SK-N-SH (cell line): ENCODE measurements at regions not wholly inside any gene's neighbourhood (a gene's known extent, or its start where the extent isn't known, plus 50 kb on each side); places are given as distances from the start of the nearest gene placed in this dataset.
A peak's percentile ranks its signal among the peaks of the same experiment; 100 is the strongest.

Experiments used
- CTCF ChIA-PET: fragments of 300-600, 350-600 bp; formaldehyde crosslinking; extraction: SDS; loops from one replicate; lab custom pipeline; 2021; lab: Yijun Ruan, JAX
- POLR2A ChIA-PET: fragments of 350-600 bp; sonication (Branson Sonifier 250); formaldehyde crosslinking; extraction: SDS; loops from one replicate; lab custom pipeline; 2020; ENCODE audit warnings: antibody characterized with exemption, inconsistent platforms; lab: Yijun Ruan, JAX
- DNase-seq: peaks from one replicate; pipeline ENCODE4 v3.0.0; 2012
- H2AFZ ChIP-seq: fragments of 200-600 bp; sonication (generic); 2 replicates; pipeline ENCODE4 v1.8.1; 2016; ENCODE audit warnings: antibody characterized with exemption, mild to moderate bottlenecking, low read depth
- H3F3A ChIP-seq: fragments of 200-600 bp; sonication (generic); replicated peaks from 2 replicates; pipeline ENCODE3; 2016; ENCODE audit warnings: antibody characterized with exemption, mild to moderate bottlenecking; ENCODE audit not compliant: insufficient read depth
- H3K27ac ChIP-seq, 2 experiments: fragments of 200-500 bp in 1 of 2; fragments of 200-600 bp in 1 of 2; sonication (Bioruptor generic) in 1 of 2; sonication (generic), shearing (Covaris generic) in 1 of 2; 2 replicates each; pipeline versions ENCODE4 v1.5.1 to v1.6.1; 2014 to 2016; ENCODE audit warnings: low read depth in 2 of 2, inconsistent platforms in 1 of 2, low read length in 1 of 2, mild to moderate bottlenecking in 1 of 2, mixed read lengths in 1 of 2
- H3K27me3 ChIP-seq: fragments of 200-600 bp; sonication (generic), shearing (Covaris generic); 2 replicates; pipeline ENCODE4 v1.6.1; 2016; ENCODE audit warnings: mixed run types; ENCODE audit not compliant: insufficient read depth
- H3K36me3 ChIP-seq, 2 experiments: fragments of 200-500 bp in 1 of 2; fragments of 200-600 bp in 1 of 2; sonication (Bioruptor generic) in 1 of 2; sonication (generic) in 1 of 2; replicated peaks in 1 of 2; 2 replicates each; pipeline versions ENCODE3 to v1.5.1; 2014 to 2016; ENCODE audit warnings: low read length in 1 of 2, mild to moderate bottlenecking in 1 of 2; ENCODE audit not compliant: insufficient read depth in 2 of 2, control insufficient read depth in 1 of 2
- H3K4me1 ChIP-seq, 2 experiments: fragments of 200-500 bp in 1 of 2; fragments of 200-600 bp in 1 of 2; sonication (Bioruptor generic) in 1 of 2; sonication (generic), shearing (Covaris generic) in 1 of 2; 2 replicates each; pipeline versions ENCODE4 v1.5.1 to v1.6.1; 2014 to 2016; ENCODE audit warnings: low read depth in 1 of 2, low read length in 1 of 2, mixed run types in 1 of 2; ENCODE audit not compliant: insufficient read depth in 2 of 2, control insufficient read depth in 1 of 2
- H3K4me2 ChIP-seq: fragments of 200-600 bp; sonication (generic), shearing (Covaris generic); 2 replicates; pipeline ENCODE4 v1.6.1; 2017; ENCODE audit warnings: mixed run types
- H3K4me3 ChIP-seq, 2 experiments: fragments of 200-500 bp in 1 of 2; fragments of 200-600 bp in 1 of 2; sonication (Bioruptor generic) in 1 of 2; sonication (generic), shearing (Covaris generic) in 1 of 2; 2 replicates each; pipeline versions ENCODE4 v1.5.1 to v1.8.1; 2014 to 2016; ENCODE audit warnings: low read depth in 2 of 2, inconsistent platforms in 1 of 2, low read length in 1 of 2, mild to moderate bottlenecking in 1 of 2, mixed read lengths in 1 of 2, moderate library complexity in 1 of 2
- H3K79me2 ChIP-seq: fragments of 200-600 bp; sonication (generic); 2 replicates; pipeline ENCODE4 v1.8.1; 2017; ENCODE audit warnings: mild to moderate bottlenecking; ENCODE audit not compliant: insufficient read depth
- H3K9ac ChIP-seq: fragments of 200-600 bp; sonication (generic); 2 replicates; pipeline ENCODE4 v1.6.1; 2017; ENCODE audit warnings: mixed run types
- H3K9me2 ChIP-seq: fragments of 200-600 bp; sonication (generic); 2 replicates; pipeline ENCODE4 v1.6.1; 2017; ENCODE audit warnings: mixed run types
- H3K9me3 ChIP-seq: fragments of 200-600 bp; sonication (generic); 2 replicates; pipeline ENCODE4 v1.6.1; 2017; ENCODE audit warnings: mixed run types, mild to moderate bottlenecking, moderate library complexity
- H4K20me1 ChIP-seq: fragments of 200-600 bp; sonication (generic); 2 replicates; pipeline ENCODE4 v1.6.1; 2017; ENCODE audit warnings: mild to moderate bottlenecking, mixed run types; ENCODE audit not compliant: insufficient read depth
- CTCF ChIP-seq: fragments of 200-600 bp; sonication (generic); IDR thresholded peaks from 2 replicates; pipeline ENCODE4 v1.6.1; 2017; ENCODE audit warnings: antibody characterized with exemption, mild to moderate bottlenecking, moderate library complexity
- FOSL2 ChIP-seq: IDR thresholded peaks from 2 replicates; pipeline ENCODE4 v1.4.0; 2012; ENCODE audit warnings: low read depth, mild to moderate bottlenecking, moderate library complexity, borderline replicate concordance
- GABPA ChIP-seq: IDR thresholded peaks from 2 replicates; pipeline ENCODE4 v1.4.0; 2012; ENCODE audit warnings: low read depth, mild to moderate bottlenecking
- GATA2 ChIP-seq: sonication (generic); formaldehyde crosslinking; IDR thresholded peaks from 2 replicates; pipeline ENCODE4 v1.5.0; 2020; ENCODE audit warnings: mild to moderate bottlenecking, missing genetic modification reagents
- MXI1 ChIP-seq: IDR thresholded peaks from 2 replicates; pipeline ENCODE4 v1.6.1; 2012; ENCODE audit warnings: mild to moderate bottlenecking, low read depth, low read length, improper control_type of control experiment
- NFIC ChIP-seq: IDR thresholded peaks from 2 replicates; pipeline ENCODE4 v1.4.0; 2012; ENCODE audit warnings: borderline replicate concordance
- POLR2AphosphoS5 ChIP-seq: IDR thresholded peaks from 2 replicates; pipeline ENCODE4 v1.6.1; 2012; ENCODE audit warnings: low read depth, low read length
- REST ChIP-seq: IDR thresholded peaks from 2 replicates; pipeline ENCODE4 v1.6.1; 2012; ENCODE audit warnings: mild to moderate bottlenecking, low read depth, low read length, moderate library complexity
- TAF1 ChIP-seq: IDR thresholded peaks from 2 replicates; pipeline ENCODE4 v1.6.1; 2012; ENCODE audit warnings: low read depth, mild to moderate bottlenecking, low read length, moderate library complexity, borderline replicate concordance
- TCF12 ChIP-seq: IDR thresholded peaks from 2 replicates; pipeline ENCODE4 v1.4.0; 2012
- USF1 ChIP-seq: IDR thresholded peaks from 2 replicates; pipeline ENCODE4 v1.4.0; 2012; ENCODE audit warnings: low read depth, borderline replicate concordance
- WGBS: methylation state at CpG from one replicate; pipeline ENCODE4 v1.1.6; 2017; ENCODE audit warnings: low lambda C conversion rate; 5-methylcytosine and 5-hydroxymethylcytosine counted together
- TF ChIP-seq, protein P1 (sequence below): IDR thresholded peaks from 2 replicates; pipeline ENCODE4; 2012

GRCh38 chr5:109981979-109982378 lies 292.3 kb downstream of the MAN2A1 start (continued):
- TF ChIP-seq CTCF (no peak), POLR2AphosphoS5 (peak; percentile 85), NFIC (peak; percentile 13; the same call in 1 of the 2 replicates), GATA2 (CRISPR knock-in tag) (peak; percentile 71), MXI1 (0 out of 2 replicates have a peak, but pooled peaks have one; percentile 10), GABPA (no peak), FOSL2 (peak; percentile 55), TAF1 (no peak), USF1 (no peak)

GRCh38 chr5:109982966-109983534 lies 293.3 kb downstream of the MAN2A1 start:
- Histone ChIP-seq H3K9me2 (no peaks in the 10 kb centered on the region), H3K4me3 (no peak overlapping the region), H4K20me1 (no peaks in the 10 kb centered on the region), H3K9ac (no peak overlapping the region), H3K9me3 (no peaks in the 10 kb centered on the region; the same call in 1 of the 2 replicates), H2AFZ (no peak overlapping the region), H3K4me1 (peaks cover 0 to 6% of the 10 kb centered on the region in 2 experiments; a peak in 1 of 4 replicates), H3K27me3 (no peaks in the 10 kb centered on the region), H3F3A (no peaks in the 10 kb centered on the region), H3K4me2 (no peak overlapping the region), H3K27ac (no peak overlapping the region), H3K79me2 (no peaks in the 10 kb centered on the region), H3K36me3 (no peaks in the 10 kb centered on the region)
- DNase-seq = no peak
- ChIA-PET CTCF (interaction anchor here (0.9 to 1.3 kb wide), 2 partner anchors 11 to 17 kb away, joined by 3 read pairs; no protein-coding TSS in a partner anchor), POLR2A (no interaction called here)
- TF ChIP-seq, protein P1, sequence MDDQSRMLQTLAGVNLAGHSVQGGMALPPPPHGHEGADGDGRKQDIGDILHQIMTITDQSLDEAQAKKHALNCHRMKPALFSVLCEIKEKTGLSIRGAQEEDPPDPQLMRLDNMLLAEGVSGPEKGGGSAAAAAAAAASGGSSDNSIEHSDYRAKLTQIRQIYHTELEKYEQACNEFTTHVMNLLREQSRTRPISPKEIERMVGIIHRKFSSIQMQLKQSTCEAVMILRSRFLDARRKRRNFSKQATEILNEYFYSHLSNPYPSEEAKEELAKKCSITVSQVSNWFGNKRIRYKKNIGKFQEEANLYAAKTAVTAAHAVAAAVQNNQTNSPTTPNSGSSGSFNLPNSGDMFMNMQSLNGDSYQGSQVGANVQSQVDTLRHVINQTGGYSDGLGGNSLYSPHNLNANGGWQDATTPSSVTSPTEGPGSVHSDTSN = peak; percentile 27; the same call in 1 of the 2 replicates
- TF ChIP-seq NFIC (peak; percentile 36; the same call in 1 of the 2 replicates), USF1 (no peak), TCF12 (peak; percentile 53; the same call in 1 of the 2 replicates), POLR2AphosphoS5 (no peak), REST (0 out of 2 replicates have a peak, but pooled peaks have one; percentile 29)
- WGBS = 51% methylated on average over 3 of the region's 3 CpGs
